HG02759 (cell line): ENCODE measurements at regions not wholly inside any gene's neighbourhood (a gene's known extent, or its start where the extent isn't known, plus 50 kb on each side); places are given as distances from the start of the nearest gene placed in this dataset.
"Not testable (repeated sequence)": the region's sequence is repeated elsewhere in the genome, so short reads cannot be mapped to it uniquely, and the experiment has no call there.

Experiments
- ATAC-seq: cut with Tn5 transposase; IDR thresholded peaks from one replicate; pipeline ENCODE4 v1.9.1; 2021; ENCODE audit warnings: mild to moderate bottlenecking, moderate library complexity; ENCODE audit not compliant: unreplicated experiment

GRCh38 chr20:40284611-40285010 is 404.4 kb downstream of the MAFB start:
- no peak for ATAC-seq

GRCh38 chr20:40283689-40284088 is 405.3 kb downstream of the MAFB start:
- ATAC-seq, result no peak

GRCh38 chr20:40282941-40283340 is 406.1 kb downstream of the MAFB start:
- ATAC-seq, result no peak

DNA sequence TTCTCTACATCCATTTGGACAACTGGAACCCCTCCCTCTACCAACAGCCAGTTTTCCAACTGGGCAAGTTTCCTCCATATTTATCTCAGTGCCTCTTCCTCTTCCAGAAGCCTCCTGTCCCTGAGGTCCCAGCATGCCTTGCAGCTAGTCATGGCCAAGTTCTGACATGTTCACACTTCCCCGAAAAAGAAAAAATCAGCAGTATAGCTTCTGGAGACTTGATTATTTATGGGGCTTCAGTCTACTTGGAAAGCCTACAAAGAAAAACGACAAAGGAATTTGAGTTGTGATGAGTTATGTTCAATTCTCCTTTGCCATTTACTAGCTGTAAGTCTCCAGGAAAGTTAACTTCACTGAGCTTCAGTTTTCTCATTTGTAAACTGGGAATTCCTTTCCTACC is 406.5 kb downstream of the MAFB start:
- ATAC-seq, result no peak

DNA sequence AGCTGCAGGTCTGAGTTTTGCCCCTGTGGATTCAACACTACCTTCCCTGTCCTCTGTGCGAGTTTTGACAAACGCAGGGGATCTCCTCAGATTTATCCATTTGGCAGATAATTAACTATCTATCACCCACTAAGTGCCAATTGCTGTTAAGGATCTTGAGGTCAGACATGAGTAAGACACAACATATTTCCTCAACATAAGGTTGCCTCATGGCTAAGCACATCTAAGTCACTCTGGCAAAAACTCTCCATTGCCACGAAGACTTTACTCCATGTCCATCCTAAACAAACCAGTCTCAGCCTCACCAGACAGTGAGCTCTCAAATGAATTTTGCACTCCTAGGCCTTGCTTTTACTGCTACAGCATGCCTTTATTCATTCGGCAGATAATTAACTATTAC is 408.4 kb downstream of the MAFB start:
- ATAC-seq, result no peak

GRCh38 chr20:40279390-40279789 is 409.6 kb downstream of the MAFB start:
- no peak for ATAC-seq

DNA sequence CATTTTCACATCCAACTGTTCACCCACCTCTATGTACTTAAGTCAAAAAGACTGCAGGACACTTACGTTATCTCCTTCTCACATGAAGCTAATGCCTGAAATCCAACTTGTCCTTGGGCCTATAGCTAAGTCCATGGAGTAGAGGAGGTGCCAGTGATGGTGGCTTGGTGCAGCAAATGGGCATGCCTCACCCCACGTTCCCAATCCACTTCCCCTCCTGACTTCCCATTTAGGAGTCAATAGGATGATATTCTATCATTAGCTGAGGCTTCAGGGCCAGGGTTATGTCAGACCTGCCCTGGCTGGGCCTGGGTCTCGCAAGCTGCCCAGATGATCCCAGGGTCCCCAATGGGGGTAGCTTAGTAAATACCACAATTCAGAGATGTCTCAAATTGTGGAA is 410.4 kb downstream of the MAFB start:
- ATAC-seq, result no peak

GRCh38 chr20:40276301-40276700 is 412.7 kb downstream of the MAFB start:
- no peak for ATAC-seq

GRCh38 chr20:40275738-40276137 is 413.3 kb downstream of the MAFB start:
- no peak for ATAC-seq

GRCh38 chr20:40274912-40275533 is 414.0 kb downstream of the MAFB start:
- no peak for ATAC-seq

DNA sequence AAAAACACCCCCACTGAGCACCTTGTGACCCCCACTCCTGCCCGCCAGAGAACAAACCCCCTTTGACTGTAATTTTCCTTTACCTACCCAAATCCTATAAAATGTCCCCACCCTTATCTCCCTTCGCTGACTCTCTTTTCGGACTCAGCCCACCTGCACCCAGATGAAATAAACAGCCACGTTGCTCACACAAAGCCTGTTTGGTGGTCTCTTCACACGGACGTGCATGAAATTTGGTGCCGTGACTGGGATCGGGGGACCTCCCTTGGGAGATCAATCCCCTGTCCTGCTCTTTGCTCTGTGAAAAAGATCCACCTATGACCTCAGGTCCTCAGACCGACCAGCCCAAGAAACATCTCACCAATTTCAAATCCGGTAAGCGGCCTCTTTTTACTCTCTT is 419.8 kb downstream of the MAFB start:
- not testable (repeated sequence) for ATAC-seq

DNA sequence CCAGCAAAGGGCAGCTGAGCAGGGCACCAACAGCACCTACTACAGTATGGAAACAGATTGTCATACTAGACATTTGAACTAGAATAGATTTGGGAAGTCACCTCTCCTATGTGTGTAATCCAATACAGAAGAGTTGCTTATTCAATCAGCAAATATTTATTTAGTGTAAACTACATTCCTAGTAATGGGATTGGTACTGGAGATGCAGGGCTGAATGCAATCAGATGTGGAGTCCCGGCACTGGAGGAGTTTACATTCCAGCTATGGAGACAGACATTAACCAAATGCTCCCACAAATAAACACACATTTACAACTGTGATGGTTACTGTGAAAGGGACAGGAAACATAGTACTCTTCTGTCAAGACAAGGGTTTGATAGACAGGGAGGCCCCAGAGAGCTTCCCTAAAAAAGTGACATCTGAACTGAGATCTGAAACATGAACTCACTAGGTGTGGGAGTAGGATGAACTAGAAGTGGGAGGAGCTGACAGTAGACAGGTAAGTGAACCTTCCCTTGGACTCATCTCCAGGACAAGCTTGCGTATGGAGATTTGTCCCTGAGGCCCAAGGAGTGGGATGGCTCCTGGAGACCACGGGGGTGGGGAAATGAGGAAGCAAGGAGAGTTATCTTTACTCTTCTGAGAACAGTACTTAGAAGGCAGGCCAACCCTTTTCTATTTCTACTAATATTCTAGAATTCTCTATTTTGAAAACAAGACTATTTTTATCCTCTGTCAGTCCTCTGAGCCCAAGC is 420.5 kb downstream of the MAFB start:
- no peak for ATAC-seq

- ATAC-seq, result no peak
Observed at GRCh38 chr20:40265825-40266533, 423.1 kb downstream of the MAFB start.

DNA sequence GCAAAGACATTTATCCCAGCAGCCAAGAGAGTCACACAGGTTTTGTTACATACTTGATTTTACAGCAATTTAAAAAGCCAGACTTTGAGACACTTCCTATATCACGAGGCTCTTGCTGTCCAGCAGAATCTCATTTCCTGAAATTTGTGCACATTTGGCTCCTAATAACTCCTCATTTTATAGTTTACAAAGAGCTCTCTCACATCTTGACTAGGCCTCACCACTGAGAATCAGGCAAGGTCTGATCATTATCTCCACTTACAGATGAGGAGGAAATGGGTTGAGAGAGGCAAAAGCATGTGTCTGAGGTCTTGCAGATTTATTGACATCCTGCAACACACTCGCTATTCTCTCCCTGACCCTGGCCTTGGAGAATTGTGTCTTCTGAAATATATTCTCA is 426.8 kb downstream of the MAFB start:
- ATAC-seq, result no peak

DNA sequence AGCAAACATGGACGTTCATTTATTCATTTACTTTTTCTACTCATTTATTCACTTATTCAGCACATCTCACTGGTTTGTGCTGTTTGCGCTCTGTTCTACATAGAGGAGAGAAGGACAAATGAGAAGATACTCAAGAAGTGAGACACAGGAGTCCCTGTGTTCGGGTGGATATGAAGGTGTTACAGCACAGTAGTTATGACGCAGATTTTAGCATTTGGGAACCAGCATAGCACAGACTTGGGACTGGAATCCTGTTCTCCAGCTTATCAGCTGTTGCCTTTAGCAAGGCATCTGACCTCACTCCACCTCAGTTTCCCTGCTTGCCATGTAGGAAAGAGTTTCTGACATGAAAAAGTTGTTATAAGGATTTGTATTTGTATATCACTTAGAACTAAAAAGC is 430.1 kb downstream of the MAFB start:
- no peak for ATAC-seq

GRCh38 chr20:40257763-40258162 is 431.3 kb downstream of the MAFB start:
- ATAC-seq, result no peak

GRCh38 chr20:40255365-40255764 is 433.7 kb downstream of the MAFB start:
- no peak for ATAC-seq

DNA sequence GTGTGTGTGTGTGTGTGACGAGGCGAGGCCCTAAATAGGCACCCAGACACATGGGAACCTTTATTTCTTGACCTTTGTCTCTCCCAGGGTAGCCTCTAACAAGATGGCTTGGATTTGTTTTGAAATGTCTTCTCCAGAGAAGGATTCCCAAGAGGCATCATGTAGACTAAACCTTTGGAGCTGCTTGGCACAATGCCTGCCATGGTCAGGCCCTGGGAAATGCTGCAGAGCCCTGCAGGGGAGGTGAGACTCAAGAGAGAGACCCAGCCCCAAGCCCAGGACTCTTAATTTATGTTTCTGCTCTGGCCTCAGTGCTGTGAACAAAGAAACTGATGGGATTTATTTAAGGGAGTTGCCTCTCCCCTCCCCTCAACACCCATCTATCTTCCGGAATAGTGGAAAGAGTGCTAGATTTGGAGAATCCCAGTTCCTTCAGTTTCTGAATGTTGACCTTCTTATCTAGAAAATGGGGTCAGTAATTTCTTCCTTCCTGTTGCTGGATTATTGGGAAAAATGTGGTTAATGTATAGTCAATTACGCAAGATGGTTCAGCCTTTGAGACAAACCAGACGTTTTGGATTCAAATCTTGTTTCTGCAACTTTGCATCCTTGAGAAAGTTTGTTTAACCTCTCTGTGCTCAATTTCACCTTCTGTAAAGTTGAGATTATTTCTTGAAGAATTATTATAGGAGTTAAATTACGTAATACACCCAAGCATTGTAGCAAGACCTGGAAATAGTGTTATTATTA is 434.8 kb downstream of the MAFB start:
- ATAC-seq, result no peak

- ATAC-seq, result no peak
Observed at GRCh38 chr20:40251284-40251932, 437.6 kb downstream of the MAFB start.

DNA sequence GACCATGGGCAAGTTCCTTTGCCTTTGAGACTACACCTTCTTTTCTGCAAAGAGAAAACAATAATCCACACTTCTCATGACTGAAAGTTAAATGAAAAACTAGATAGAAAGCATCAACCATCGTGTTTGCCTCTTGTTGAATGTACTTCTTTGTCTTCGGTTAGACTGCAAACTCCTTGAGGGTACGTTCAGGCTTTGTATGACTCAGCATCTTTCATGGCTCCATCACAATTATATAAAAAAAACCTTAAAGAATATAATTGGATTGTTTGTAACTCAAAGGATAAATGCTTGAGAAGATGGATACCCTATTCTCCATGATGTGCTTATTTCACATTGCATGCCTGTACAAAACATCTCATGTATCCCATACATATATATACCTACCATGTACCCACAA is 439.2 kb downstream of the MAFB start:
- ATAC-seq, result no peak

- ATAC-seq, result no peak
Observed at GRCh38 chr20:40245829-40246228, 443.2 kb downstream of the MAFB start.
